ENCODE measurements at regions not wholly inside any gene's neighbourhood (a gene's known extent, or its start where the extent isn't known, plus 50 kb on each side); places are given as distances from the start of the nearest gene placed in this dataset.

GRCh38 chr18:65269375-65269774, 481.4 kb upstream of the CDH7 start:
- Histone ChIP-seq H3K9ac (ENCODE audit: low read length) (no peak overlapping the region), H3K4me2 (ENCODE audit: low read length) (no peak overlapping the region), H3K4ac (ENCODE audit: low read depth, low read length) (no peak overlapping the region), H3K27ac (ENCODE audit: low read depth, low read length) (no peak overlapping the region), H2BK12ac (ENCODE audit: low read length) (no peak overlapping the region), H3K79me1 (ENCODE audit: low read length) (no peaks in the 10 kb centered on the region), H3K23ac (ENCODE audit: low read length) (no peak overlapping the region), H4K8ac (ENCODE audit: low read depth, low read length) (no peak overlapping the region), H3K4me3 (ENCODE audit: low read depth, low read length) (no peak overlapping the region), H2BK120ac (ENCODE audit: insufficient read depth, low read length, poor library complexity) (no peak overlapping the region), H3K79me2 (ENCODE audit: control insufficient read depth, insufficient read depth, low read length, poor library complexity) (no peaks in the 10 kb centered on the region), H2BK5ac (ENCODE audit: low read depth, low read length, poor library complexity) (no peak overlapping the region), H3K27me3 (ENCODE audit: insufficient read depth, low read length) (no peaks in the 10 kb centered on the region), H2AK5ac (ENCODE audit: low read length) (no peak overlapping the region), H3K4me1 (ENCODE audit: control insufficient read depth in 1 of 2, insufficient read depth in 2 of 2, low read length in 2 of 2) (peaks cover 0 to 2% of the 10 kb centered on the region in 2 experiments), H4K12ac (ENCODE audit: low read depth, low read length) (no peak overlapping the region), H3K9me3 (ENCODE audit: insufficient read depth, low read depth, low read length) (no peaks in the 10 kb centered on the region), H4K91ac (ENCODE audit: low read depth, low read length) (no peak overlapping the region), H3K14ac (ENCODE audit: low read length) (no peak overlapping the region), H2AFZ (ENCODE audit: insufficient read depth, low read length, poor library complexity) (no peak overlapping the region), H3K18ac (ENCODE audit: low read length) (no peak overlapping the region), H3K36me3 (ENCODE audit: control insufficient read depth in 1 of 2, insufficient read depth in 2 of 2, low read length in 2 of 2) (no peaks in the 10 kb centered on the region)
- no peak for DNase-seq
- no CpG with 5 or more reads among the region's 1 CpG for WGBS (ENCODE audit: extremely low coverage, insufficient coverage, insufficient read length)

- Histone ChIP-seq H3K27me3 (ENCODE audit: insufficient read depth, low read length) (no peaks in the 10 kb centered on the region), H3K4me2 (ENCODE audit: low read length) (no peak overlapping the region), H3K18ac (ENCODE audit: low read length) (no peak overlapping the region), H3K79me2 (ENCODE audit: control insufficient read depth, insufficient read depth, low read length, poor library complexity) (no peaks in the 10 kb centered on the region), H4K8ac (ENCODE audit: low read depth, low read length) (no peak overlapping the region), H3K9ac (ENCODE audit: low read length) (no peak overlapping the region), H2BK120ac (ENCODE audit: insufficient read depth, low read length, poor library complexity) (no peak overlapping the region), H3K4me3 (ENCODE audit: low read depth, low read length) (no peak overlapping the region), H3K4ac (ENCODE audit: low read depth, low read length) (no peak overlapping the region), H3K79me1 (ENCODE audit: low read length) (no peaks in the 10 kb centered on the region), H3K4me1 (ENCODE audit: control insufficient read depth in 1 of 2, insufficient read depth in 2 of 2, low read length in 2 of 2) (peaks cover 0 to 2% of the 10 kb centered on the region in 2 experiments), H2AFZ (ENCODE audit: insufficient read depth, low read length, poor library complexity) (no peak overlapping the region), H2AK5ac (ENCODE audit: low read length) (no peak overlapping the region), H3K23ac (ENCODE audit: low read length) (no peak overlapping the region), H3K9me3 (ENCODE audit: insufficient read depth, low read depth, low read length) (no peaks in the 10 kb centered on the region), H2BK12ac (ENCODE audit: low read length) (no peak overlapping the region), H3K36me3 (ENCODE audit: control insufficient read depth in 1 of 2, insufficient read depth in 2 of 2, low read length in 2 of 2) (no peaks in the 10 kb centered on the region), H2BK5ac (ENCODE audit: low read depth, low read length, poor library complexity) (no peak overlapping the region), H3K27ac (ENCODE audit: low read depth, low read length) (no peak overlapping the region), H3K14ac (ENCODE audit: low read length) (no peak overlapping the region), H4K91ac (ENCODE audit: low read depth, low read length) (no peak overlapping the region), H4K12ac (ENCODE audit: low read depth, low read length) (no peak overlapping the region)
- DNase-seq: no peak
- no CpG with 5 or more reads among the region's 1 CpG for WGBS (ENCODE audit: extremely low coverage, insufficient coverage, insufficient read length)
These were observed 485.1 kb upstream of the CDH7 start for GRCh38 chr18:65265761-65266160.

- DNase-seq: no peak
- no peaks in the 10 kb centered on the region for H3K36me3 ChIP-seq (ENCODE audit: control insufficient read depth in 1 of 2, insufficient read depth in 2 of 2, low read length in 2 of 2)
- WGBS (ENCODE audit: extremely low coverage, insufficient coverage, insufficient read length): no CpG with 5 or more reads among the region's 2 CpGs
These were observed 490.8 kb upstream of the CDH7 start for GRCh38 chr18:65260030-65260429.

GRCh38 chr18:65259403-65259802, 491.4 kb upstream of the CDH7 start:
- no peaks in the 10 kb centered on the region for H3K79me1 ChIP-seq (ENCODE audit: low read length)
- no peaks in the 10 kb centered on the region for H3K4me1 ChIP-seq (ENCODE audit: control insufficient read depth in 1 of 2, insufficient read depth in 2 of 2, low read length in 2 of 2)
- no peaks in the 10 kb centered on the region for H3K36me3 ChIP-seq (ENCODE audit: control insufficient read depth in 1 of 2, insufficient read depth in 2 of 2, low read length in 2 of 2)
- H3K9me3 ChIP-seq (ENCODE audit: insufficient read depth, low read depth, low read length): no peaks in the 10 kb centered on the region
- H4K91ac ChIP-seq (ENCODE audit: low read depth, low read length): no peak overlapping the region
- no peak overlapping the region for H2BK5ac ChIP-seq (ENCODE audit: low read depth, low read length, poor library complexity)
- no peak overlapping the region for H2BK12ac ChIP-seq (ENCODE audit: low read length)
- no peak overlapping the region for H4K12ac ChIP-seq (ENCODE audit: low read depth, low read length)
- H2BK120ac ChIP-seq (ENCODE audit: insufficient read depth, low read length, poor library complexity): no peak overlapping the region
- H3K79me2 ChIP-seq (ENCODE audit: control insufficient read depth, insufficient read depth, low read length, poor library complexity): no peaks in the 10 kb centered on the region
- no peak overlapping the region for H4K8ac ChIP-seq (ENCODE audit: low read depth, low read length)
- no peak overlapping the region for H3K9ac ChIP-seq (ENCODE audit: low read length)
- no peaks in the 10 kb centered on the region for H3K27me3 ChIP-seq (ENCODE audit: insufficient read depth, low read length)
- H3K4me2 ChIP-seq (ENCODE audit: low read length): no peak overlapping the region
- no peak overlapping the region for H3K18ac ChIP-seq (ENCODE audit: low read length)
- H3K4me3 ChIP-seq (ENCODE audit: low read depth, low read length): no peak overlapping the region
- no peak overlapping the region for H3K14ac ChIP-seq (ENCODE audit: low read length)
- no peak overlapping the region for H3K23ac ChIP-seq (ENCODE audit: low read length)
- H3K4ac ChIP-seq (ENCODE audit: low read depth, low read length): no peak overlapping the region
- no peak for DNase-seq
- H2AFZ ChIP-seq (ENCODE audit: insufficient read depth, low read length, poor library complexity): no peak overlapping the region
- no peak overlapping the region for H3K27ac ChIP-seq (ENCODE audit: low read depth, low read length)
- no peak overlapping the region for H2AK5ac ChIP-seq (ENCODE audit: low read length)
- no CpG with 5 or more reads among the region's 2 CpGs for WGBS (ENCODE audit: extremely low coverage, insufficient coverage, insufficient read length)

More at GRCh38 chr18:65260030-65260429, 490.8 kb upstream of the CDH7 start:
- no peak overlapping the region for H2BK12ac ChIP-seq (ENCODE audit: low read length)
- no peak overlapping the region for H2AFZ ChIP-seq (ENCODE audit: insufficient read depth, low read length, poor library complexity)
- H2BK5ac ChIP-seq (ENCODE audit: low read depth, low read length, poor library complexity): no peak overlapping the region
- H4K91ac ChIP-seq (ENCODE audit: low read depth, low read length): no peak overlapping the region
- H4K12ac ChIP-seq (ENCODE audit: low read depth, low read length): no peak overlapping the region
- H3K14ac ChIP-seq (ENCODE audit: low read length): no peak overlapping the region
- no peaks in the 10 kb centered on the region for H3K9me3 ChIP-seq (ENCODE audit: insufficient read depth, low read depth, low read length)
- H3K4ac ChIP-seq (ENCODE audit: low read depth, low read length): no peak overlapping the region
- no peak overlapping the region for H3K18ac ChIP-seq (ENCODE audit: low read length)
- H3K9ac ChIP-seq (ENCODE audit: low read length): no peak overlapping the region
- no peak overlapping the region for H4K8ac ChIP-seq (ENCODE audit: low read depth, low read length)
- H3K23ac ChIP-seq (ENCODE audit: low read length): no peak overlapping the region
- H2BK120ac ChIP-seq (ENCODE audit: insufficient read depth, low read length, poor library complexity): no peak overlapping the region
- H2AK5ac ChIP-seq (ENCODE audit: low read length): no peak overlapping the region
- no peak overlapping the region for H3K27ac ChIP-seq (ENCODE audit: low read depth, low read length)
- no peak overlapping the region for H3K4me2 ChIP-seq (ENCODE audit: low read length)
- no peaks in the 10 kb centered on the region for H3K79me1 ChIP-seq (ENCODE audit: low read length)
- no peak overlapping the region for H3K4me3 ChIP-seq (ENCODE audit: low read depth, low read length)
- no peaks in the 10 kb centered on the region for H3K79me2 ChIP-seq (ENCODE audit: control insufficient read depth, insufficient read depth, low read length, poor library complexity)
- H3K4me1 ChIP-seq (ENCODE audit: control insufficient read depth in 1 of 2, insufficient read depth in 2 of 2, low read length in 2 of 2): no peaks in the 10 kb centered on the region
- H3K27me3 ChIP-seq (ENCODE audit: insufficient read depth, low read length): no peaks in the 10 kb centered on the region

Measured in trophoblast cell (in vitro differentiated cells and primary cell).